EH (cell line): ENCODE measurements at regions not wholly inside any gene's neighbourhood (a gene's known extent, or its start where the extent isn't known, plus 50 kb on each side); places are given as distances from the start of the nearest gene placed in this dataset.

Source experiments
- DNase-seq: peaks from one replicate; pipeline ENCODE4 v3.0.0-alpha.2; 2015; ENCODE audit warnings: low read depth

DNA sequence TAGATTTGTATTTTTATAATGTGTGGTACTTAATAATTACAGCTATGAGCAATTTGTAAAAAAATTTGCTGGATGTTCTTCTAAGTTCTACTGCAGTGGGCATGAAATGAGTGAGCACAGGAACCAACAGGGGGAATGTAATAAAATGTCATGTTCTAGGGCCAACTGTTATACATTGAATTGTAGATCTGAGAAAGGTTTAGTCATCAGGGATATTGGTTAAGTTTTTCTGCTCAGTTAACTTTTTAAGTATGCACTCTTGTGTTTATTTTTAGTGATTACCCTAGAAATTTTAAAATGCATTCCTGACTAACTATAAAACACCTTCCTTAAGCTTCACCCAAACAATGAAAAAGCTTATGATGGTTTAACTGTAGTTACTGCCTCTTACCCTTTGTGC is 101.8 kb downstream of the CAND1 start:
- peak; percentile 70 for DNase-seq

DNA sequence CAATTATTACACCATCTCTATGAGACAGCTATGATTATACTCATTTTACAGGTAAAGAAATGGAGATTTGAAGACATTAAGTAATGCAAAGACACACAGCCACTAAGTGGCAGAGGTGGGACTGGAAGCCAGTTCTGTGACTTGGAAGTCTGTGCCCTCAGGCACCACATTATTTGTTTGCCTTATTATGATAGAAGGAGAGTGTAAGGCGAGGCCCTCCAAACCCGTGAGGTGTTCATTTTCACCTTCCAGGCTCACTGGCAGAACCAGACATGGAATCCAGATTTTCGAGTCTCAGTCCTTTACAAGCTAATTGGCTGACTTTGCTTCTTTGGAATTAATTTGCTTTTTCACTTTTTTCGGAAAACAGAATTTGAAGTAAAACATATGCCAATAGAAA is 107.9 kb downstream of the CAND1 start:
- no peak for DNase-seq

DNA sequence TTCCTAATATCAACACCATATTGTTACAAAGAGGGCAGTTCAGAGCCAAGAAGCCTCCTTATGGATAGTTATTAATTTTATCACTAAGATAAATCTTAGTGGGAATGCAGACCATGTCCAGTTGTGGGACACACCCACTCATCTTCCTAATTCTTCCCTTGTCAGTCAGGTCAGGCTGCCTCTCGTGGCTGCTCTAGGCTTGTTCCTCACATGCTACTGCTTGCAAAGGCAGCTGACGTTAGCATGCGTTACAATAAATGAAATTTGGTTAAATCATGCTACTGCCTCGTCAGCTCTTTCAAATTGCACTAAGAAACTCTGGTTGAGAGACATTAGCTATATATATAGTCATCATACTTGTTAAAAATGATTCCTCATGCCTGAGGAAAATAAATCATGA is 108.4 kb downstream of the CAND1 start:
- DNase-seq: no peak

DNA sequence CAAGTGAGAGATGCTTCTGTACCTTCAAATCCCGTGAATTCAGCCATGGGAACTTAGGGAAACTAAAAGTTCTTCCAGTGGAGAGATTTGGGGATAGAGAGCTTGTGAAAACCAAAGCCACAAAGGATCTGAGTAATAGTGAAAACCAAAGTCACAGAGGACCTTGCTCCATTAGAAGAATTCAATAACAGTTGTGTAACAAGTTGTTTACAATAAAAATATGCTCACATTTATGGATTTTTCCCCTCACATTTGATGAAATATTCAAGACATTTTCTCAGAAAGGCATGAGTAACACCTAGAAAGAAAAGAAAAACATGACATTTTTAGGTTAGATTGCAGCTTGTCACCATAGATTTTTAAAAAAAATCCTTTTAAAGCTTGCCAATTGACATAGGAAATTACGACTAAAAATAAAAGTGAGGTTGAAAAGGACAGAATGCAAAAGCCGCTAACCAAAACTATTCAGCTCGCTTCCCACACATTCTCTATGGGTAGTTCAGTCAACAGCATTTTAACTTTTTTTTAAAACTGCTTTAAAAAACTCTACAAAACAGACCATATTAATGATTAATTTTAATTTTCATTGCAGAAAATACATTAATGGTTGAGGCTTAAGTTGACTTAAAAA is 113.2 kb downstream of the CAND1 start:
- DNase-seq: peak; percentile 72

DNA sequence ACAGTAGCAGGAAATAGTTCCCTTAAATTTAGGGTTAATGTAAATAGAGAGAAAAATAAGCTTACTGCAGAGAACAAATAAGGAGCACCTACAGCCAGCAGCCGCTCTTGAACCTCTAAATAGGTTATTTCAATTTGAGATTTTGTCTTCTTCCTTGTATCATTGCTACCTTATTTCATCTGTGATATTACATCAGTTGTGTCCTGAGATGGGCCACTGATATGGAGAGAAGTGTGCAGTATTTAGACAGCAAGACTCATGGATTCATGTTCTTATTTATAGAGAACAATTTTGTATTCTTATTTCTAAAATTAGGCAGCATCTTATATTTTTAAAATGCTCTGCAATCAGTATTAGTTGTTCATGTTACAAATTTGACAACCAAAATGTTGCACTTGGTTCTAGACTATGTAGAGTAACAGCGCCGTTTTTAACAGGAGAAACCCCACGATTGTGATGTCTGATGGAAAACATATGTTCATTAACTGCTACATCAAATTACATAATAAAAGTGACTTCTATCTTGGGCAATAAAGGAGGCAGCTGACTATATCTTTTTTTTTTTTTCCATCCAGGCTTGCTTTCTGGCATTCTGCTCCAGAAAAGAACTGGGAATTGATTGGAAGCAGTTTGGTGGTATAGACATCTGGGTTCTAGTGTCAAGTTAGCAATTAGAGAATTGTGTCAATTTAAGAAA is 117.9 kb downstream of the CAND1 start:
- DNase-seq: no peak

DNA sequence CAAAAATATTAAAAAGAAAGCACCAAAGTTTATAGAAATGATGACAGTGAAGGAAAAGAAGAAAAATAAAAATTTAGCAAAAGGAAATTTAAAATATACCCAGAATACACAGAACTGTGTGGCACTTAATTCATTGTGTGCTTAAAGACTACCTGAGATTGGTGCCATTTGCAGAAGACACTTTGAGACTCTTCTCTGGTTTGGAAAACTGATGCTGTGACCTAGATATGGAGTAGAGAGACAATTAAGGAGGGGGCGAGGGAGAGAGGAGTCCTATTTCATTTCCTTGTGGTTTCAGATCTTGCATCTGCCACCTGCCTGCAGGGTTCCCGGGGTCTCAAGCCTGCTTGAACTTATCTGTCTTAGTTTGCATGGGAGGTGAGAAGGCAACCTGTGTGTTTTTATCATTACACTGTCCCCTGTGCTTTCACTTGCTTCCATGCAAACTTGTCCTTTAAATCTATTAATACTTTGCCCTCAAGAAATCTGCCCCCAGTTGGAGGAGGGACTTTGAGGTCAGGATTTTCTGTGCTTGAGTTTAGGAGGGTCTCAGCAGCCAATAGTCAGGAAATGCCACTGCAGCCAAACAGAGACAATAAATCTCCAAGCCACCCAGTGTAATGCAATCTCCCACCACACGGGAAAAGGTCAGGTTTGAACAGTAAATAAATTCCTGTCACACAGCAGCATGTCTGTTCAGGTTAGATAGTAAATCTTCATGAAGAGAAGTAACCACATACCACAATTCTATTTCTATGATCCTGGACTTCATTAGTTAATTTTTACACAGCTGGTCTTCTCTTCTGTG is 119.4 kb downstream of the CAND1 start:
- DNase-seq: no peak

DNA sequence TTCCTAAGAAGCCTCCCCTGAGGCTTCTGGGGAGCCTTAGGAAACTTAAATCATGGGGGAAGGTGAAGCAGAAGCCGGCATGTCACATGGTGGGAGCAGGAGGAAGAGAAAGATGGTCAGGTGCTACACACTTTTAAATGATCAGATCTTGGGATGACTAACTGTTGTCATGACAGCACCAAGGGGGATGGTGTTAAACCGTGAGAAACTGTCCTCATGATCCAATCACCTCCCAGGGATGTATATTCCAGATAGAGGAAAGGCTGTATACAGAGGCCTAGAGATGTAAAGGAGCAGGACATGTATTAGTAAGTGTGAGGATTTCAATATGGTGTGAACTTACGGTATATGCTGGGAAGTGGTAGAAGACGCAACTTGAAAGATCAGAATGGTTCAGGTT is 121.1 kb downstream of the CAND1 start:
- no peak for DNase-seq

DNA sequence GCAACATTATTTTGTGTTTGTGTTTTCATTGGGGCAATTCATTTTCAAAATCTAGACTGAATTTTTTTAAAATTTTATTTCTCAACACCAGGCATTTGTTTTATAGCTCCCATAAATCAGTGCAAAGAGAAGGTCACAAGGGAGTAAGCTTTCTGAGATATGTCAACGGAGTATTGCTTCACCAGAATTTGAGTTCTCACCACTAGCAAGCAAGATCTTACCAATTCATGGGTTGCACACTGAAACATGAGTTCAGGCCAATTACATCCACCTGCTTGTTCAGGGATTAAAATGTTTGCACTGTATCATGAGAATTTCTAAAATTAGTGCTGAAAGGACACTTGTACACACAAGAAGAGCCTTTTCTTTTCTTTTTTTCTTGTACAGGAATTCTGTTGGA is 121.9 kb downstream of the CAND1 start:
- DNase-seq: no peak

DNA sequence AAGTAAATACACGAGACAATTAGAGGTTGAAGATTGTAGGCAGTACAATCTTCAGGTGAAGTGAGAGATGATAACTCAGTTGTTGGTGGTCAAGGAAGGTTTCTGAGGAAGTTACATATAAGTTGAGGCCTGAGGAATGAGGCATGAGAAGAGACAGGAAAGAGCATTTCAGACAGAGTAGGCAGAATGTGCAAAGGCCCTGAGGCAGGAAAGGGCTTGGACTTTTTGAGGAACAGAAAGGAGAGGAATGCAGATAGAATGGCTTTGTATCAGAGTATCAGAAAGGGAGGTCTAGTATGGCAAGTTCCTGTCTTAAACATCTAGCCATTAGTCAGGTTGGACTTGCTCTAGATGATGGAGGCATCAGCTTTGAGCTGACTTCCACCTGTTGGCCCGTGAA is 122.5 kb downstream of the CAND1 start:
- DNase-seq: no peak

DNA sequence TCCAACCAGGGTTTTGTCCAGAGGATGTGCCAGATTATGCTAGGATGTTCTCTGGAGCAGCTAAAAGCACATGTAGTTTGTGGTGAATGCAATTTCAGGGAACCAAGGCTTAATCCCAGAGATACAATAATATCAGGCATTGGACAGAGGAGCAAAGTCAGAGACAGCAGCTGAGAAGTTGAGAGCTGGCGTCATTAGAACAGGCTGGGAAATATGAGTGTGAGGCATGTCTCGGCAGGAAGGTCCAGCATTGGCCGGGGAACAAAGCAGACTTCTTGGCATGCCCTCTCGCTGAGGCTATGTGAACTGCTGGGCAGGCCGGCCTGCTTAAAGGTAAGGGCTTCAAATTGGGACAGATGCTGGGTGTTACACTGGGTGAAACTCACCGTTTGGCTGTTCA is 125.4 kb downstream of the CAND1 start:
- peak; percentile 57 for DNase-seq

DNA sequence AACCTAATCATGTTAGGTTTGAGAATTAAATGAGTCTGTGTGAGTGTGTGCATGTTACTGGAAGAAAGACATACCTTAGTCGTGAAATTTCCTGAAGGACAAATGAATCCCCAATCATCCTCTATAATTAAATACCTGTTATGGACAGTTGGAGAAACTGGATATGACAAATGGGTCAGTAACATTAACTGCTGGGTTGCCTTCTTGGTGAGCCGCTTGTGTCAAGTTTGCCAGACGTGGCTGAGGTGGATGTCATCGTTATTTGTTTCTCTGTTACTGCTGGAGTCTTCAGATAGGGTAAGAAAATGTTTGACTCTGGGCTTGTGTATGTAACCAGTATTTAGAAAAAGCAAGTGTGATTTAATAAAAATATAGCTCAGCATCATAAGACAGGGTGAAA is 131.6 kb downstream of the CAND1 start:
- no peak for DNase-seq

DNA sequence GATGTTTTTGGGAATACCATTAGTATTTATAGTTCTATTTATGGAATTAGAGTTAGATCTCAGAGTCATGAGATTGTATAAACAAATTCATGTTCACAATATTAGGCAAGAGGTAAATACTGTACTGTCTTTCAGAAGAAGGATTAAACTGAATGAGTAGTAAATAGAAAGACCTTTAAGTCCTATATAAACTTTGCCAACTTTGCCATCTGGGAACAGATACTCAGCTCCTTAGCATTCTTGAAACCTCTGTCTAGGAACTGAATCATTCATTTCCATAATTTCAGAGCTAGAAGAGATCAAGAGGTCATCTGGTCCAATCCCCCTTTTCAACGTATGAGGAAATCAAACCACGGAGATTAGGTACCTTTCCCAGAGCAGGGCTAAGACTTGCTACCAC is 141.1 kb downstream of the CAND1 start:
- no peak for DNase-seq

DNA sequence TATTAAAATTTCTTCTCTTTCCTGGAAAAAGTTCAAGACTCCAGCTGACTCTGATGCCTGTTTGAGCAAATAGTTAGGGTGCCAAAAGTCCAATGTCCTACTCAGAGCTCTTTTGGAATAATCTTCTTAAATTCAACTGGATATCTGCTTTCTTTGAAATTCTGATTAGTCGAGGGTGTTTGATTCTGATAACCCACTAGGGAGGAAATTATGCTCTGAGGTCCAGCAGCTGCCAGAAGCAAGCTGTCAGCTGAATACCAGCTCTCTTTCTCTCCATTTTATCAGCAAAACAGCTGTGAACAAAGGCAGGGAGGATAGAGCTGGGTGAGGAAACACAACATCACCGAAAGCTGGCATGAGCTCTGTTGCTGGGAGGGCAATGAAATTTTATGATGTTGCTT is 141.5 kb downstream of the CAND1 start:
- no peak for DNase-seq

DNA sequence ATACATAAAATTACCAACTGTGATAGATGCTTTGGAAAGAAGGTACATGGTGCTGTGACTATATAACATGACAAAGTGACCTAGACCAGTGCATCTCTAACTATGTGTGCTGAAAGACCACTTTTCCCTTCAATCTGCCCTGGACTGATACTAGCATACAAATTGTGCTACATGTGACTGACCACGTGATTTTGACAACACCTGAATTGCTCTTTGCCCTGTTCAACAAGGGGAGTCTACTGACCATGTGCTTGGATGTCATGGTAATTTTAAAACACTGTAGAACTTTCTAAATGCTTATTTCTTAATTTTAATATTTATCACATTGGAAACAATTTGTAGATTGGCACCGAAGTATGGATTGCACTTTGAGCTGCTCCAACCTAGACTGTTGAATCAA is 142.4 kb downstream of the CAND1 start:
- DNase-seq: no peak

DNA sequence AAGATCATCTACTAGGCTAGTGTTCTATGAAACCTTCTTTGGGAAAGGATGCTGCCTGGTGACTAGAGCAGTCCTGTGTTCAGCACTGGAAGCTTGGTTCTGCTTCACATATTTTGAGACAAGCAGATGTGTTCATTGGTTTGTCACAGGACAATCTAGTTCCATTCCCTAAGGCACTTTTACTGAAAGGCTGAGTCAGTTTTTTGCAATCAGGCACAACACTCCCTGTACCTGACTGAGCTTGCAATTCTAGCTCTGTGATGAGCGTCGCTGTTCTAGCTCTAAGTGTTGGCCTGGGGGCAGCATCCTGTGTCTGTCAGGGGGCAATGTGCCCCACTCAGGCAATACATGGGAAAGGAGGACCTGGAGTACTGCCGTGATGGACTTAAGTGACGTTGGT is 144.4 kb downstream of the CAND1 start:
- peak; percentile 68 for DNase-seq

DNA sequence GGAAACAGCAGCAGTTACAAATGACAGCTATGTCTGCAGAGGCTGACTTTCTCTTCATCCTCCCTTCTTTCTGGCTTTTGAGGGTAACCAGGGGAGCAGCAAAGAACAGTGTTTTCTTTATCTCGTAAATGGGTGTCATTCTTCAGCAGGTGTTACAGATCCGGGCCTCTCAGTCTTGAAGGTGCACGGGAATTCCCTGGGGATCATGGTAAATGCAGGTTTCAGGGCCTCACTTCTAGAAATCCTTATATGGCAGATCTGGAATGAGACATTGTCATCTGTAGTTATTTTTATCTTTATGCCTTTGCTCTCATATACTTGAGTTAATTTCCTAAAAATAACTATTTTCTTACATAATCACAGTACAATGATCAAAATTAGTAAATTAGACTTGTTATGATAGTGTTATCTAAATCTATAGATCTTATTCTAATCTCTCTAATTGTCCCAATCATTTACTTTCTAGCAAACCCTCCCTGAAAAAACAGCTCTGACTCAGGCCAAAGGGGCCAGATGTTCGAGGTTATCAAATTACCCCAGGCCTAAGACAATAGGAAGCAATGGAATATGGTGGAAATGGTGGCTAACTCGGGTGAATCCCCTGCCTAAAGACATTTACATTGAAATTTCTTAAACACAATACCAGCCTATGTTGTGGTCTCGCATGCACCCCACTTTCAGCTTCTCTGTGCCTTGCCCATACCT is 145.0 kb downstream of the CAND1 start:
- DNase-seq: no peak

DNA sequence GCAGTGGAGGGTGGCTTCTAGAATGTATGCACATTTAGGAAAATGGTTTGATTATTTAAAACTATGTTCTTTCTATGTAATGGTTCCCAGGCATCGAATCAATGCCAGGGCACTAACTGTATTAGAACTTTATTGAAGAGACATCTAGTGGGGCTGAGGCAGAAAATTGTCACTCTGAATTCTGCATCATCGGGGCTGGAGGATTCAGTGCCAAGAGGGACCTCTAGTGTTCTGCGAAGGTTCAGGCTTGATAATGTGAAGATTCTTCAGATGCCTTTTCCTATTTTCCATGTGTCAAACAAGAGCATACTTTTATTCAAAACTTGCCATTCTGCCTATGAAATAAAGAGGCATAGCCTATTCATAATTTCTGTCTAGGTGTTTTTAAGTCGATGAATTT is 146.3 kb downstream of the CAND1 start:
- peak; percentile 71 for DNase-seq

DNA sequence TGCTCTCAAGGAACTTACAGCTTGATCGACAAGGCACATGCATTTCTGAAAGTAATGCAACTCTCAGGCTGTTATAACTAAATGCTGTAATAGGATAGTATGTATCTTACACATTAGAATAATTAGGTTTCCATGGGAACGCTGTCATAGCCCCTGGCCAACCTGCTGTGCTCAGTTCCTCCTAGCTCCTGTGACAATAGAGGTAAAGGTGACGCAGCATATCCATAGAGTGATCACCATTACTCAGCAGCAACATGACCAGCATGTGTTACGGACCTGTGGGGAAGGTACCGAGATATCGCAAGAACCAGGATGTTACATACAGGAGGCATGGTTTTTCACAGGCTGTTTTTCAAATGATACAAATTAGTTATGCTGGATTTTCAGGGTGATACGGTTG is 150.7 kb downstream of the CAND1 start:
- DNase-seq: no peak

DNA sequence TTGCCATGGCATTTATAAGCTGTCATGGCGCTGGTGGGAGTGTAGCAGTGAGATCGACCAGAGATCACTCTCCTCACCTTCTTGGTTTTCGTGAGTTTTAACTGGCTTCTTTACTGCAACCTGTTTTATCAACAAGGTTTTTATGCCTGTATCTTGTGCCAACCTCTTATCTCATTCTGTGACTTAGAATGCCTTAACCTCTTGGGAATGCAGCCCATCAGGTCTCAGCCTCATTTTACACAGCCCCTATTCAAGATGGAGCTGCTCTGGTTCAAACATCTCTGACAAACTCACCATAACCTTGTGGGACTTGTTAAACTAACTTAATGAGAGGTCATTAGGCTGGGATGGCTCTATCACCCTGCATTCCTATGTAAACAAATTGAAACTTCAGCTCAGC is 151.3 kb downstream of the CAND1 start:
- no peak for DNase-seq

DNA sequence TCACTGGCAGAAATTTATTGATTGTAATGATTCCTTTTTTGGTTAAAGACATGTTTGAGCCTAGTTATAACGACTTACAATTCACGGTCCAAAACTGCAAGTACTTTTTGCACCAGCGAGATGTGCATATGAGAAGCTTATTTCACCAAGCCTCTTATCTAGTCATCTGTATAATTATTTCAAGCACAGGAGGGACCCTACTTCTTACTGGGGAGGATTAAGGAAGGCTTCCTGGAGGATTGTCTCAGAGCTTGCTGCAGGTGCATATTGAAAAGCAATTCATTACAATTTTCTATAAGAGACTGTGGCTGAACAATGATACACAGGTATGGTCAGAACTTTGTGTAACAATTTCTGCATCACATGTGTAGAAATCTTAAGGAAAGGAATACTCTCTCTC is 152.9 kb downstream of the CAND1 start:
- no peak for DNase-seq

DNA sequence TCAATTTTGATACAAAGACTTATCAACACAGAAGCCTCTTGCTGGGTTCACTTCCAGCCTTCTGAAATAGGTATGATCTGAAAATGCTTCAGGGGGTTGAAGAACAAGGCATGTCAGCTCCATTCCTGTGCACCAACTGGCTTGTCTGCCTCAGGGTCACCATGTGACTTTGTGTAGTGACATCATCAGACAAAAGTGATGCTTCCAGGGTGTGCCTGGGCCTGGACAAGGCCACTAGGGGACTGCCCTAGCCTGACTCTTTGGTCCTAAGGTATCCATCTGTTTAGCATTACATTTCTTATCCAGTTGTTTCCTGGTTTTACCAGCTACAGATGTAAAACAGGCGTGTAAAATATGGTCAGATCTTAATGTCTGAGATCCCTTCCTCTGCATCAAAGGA is 155.6 kb downstream of the CAND1 start:
- no peak for DNase-seq

DNA sequence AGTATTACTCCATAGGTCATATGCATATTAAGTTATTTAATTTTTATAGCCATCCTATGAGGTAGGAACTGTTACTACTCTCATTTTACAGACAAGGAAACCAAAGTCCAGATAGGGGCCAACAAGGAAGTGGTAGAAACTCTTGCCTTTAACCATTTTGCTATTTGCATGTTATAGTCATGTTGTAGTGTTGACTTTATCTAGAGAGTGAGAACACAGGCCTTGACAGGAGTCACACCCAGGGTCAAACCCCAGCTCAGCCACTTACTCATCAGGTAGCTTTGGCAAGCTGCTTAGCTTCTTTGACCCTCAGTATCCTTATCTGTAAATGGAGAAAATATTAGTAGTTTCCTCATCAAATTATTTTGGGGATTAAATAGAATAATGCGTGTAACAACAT is 156.2 kb downstream of the CAND1 start:
- no peak for DNase-seq

DNA sequence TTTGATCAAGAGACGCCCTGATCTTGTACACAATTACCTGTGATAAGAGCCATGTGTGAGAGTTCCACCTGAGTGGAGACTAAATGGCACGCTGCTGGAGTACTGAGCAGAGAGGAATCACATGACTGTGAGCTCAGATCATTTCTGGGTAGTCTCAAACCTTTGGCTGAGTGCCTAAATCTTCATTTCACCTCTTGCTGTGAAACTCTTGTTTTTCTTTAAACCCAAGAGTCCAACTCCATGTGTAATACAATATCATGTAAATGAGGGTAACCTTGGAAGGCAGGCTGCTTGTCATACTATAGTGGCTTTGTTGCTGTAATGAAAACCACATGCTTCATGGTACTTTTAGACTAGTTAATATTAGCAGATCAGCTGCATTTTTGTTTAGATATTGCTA is 156.9 kb downstream of the CAND1 start:
- DNase-seq: peak; percentile 85
